ENCODE measurements at regions not wholly inside any gene's neighbourhood (a gene's known extent, or its start where the extent isn't known, plus 50 kb on each side); places are given as distances from the start of the nearest gene placed in this dataset.

DNA sequence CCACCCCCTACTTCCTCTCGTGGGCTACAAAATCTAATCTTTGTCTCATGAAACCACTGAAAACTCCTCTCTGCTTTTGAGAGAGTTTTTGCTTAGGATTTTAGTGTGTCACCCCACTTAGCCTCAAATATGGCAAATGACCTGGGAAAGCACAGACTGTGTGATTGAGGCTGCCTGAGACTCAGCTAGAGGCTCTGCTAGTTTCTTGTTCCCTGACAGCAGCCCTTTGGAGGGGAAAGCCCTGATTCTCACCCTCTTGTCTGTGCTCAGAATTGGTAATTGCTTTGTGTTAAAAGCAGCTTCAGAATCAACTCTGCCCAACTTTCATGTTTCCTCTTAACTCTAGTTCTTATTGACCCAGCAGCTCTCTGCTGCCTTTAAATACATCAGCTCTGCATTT, 85.6 kb upstream of the ZP4 start:
- no peaks in the 10 kb centered on the region for H3K4me1 ChIP-seq (ENCODE audit: control insufficient read depth in 2 of 2, insufficient read depth in 2 of 2, low read length in 2 of 2)
- no CpG with 5 or more reads among the region's 1 CpG for WGBS (ENCODE audit: insufficient coverage)
- DNase-seq (no peak), ATAC-seq (ENCODE audit: low read depth) (no peak)
- H2AFZ ChIP-seq (ENCODE audit: insufficient read depth, low read depth, low read length, poor library complexity, severe bottlenecking): no peak overlapping the region
- H3K9me3 Mint-ChIP-seq (ENCODE audit: insufficient read depth): no peaks in the 10 kb centered on the region
- no peak overlapping the region for H3K9ac ChIP-seq (ENCODE audit: low read length)
- POLR2A ChIA-PET: no interaction called here
- H4K20me1 ChIP-seq (ENCODE audit: control insufficient read depth, insufficient read depth, low read length, poor library complexity, severe bottlenecking): no peaks in the 10 kb centered on the region
- H3K4me1 Mint-ChIP-seq: peaks cover under 1% of the 10 kb centered on the region
- H3K36me3 ChIP-seq (replicated peaks in 1 of 2; ENCODE audit: control extremely low read depth in 1 of 2, control insufficient read depth in 1 of 2, extremely low read depth in 1 of 2, insufficient read depth in 2 of 2, low read length in 1 of 2): no peaks in the 10 kb centered on the region
- no peaks in the 10 kb centered on the region for H3K79me2 ChIP-seq (ENCODE audit: control insufficient read depth, insufficient read depth, low read length)
- H3K4me2 ChIP-seq (replicated peaks; ENCODE audit: low read depth, low read length, poor library complexity, severe bottlenecking): no peak overlapping the region
- no peak overlapping the region for H3K4me3 Mint-ChIP-seq
- H3K27ac ChIP-seq (ENCODE audit: low read length in 2 of 2): no peak overlapping the region
- intact Hi-C loops (cut with micrococcal nuclease): no loop called here
- no peaks in the 10 kb centered on the region for H3K27me3 ChIP-seq (replicated peaks in 1 of 4; ENCODE audit: control extremely low read depth in 1 of 4, control insufficient read depth in 3 of 4, insufficient read depth in 4 of 4, low read length in 3 of 4)
- no peak overlapping the region for H3K4me3 ChIP-seq (ENCODE audit: control extremely low read depth in 1 of 5, extremely low read depth in 1 of 5, insufficient read depth in 1 of 5, low read depth in 2 of 5, low read length in 4 of 5)
- no peak overlapping the region for H3K27ac Mint-ChIP-seq
- no peak for TF ChIP-seq EZH2 (IDR thresholded peaks at IDR 0.05; ENCODE audit: borderline replicate concordance, insufficient read depth, low read depth, low read length, poor library complexity, severe bottlenecking)
- TF ChIP-seq CTCF (IDR thresholded peaks at IDR 0.05): no peak
- no peaks in the 10 kb centered on the region for H3K27me3 Mint-ChIP-seq
- CTCF ChIA-PET: no interaction called here
- no peaks in the 10 kb centered on the region for H3K9me3 ChIP-seq (ENCODE audit: control extremely low read depth in 1 of 3, control insufficient read depth in 2 of 3, insufficient read depth in 1 of 3, low read length in 2 of 3)

- Mint-ChIP-seq H3K4me1 (no peaks in the 10 kb centered on the region), H3K4me3 (no peak overlapping the region), H3K27ac (no peak overlapping the region), H3K9me3 (ENCODE audit: insufficient read depth) (no peaks in the 10 kb centered on the region), H3K27me3 (no peaks in the 10 kb centered on the region)
- Histone ChIP-seq H3K9ac (ENCODE audit: low read length) (no peak overlapping the region), H3K27me3 (replicated peaks in 1 of 4; ENCODE audit: control extremely low read depth in 1 of 4, control insufficient read depth in 3 of 4, insufficient read depth in 4 of 4, low read length in 3 of 4) (no peaks in the 10 kb centered on the region), H3K36me3 (replicated peaks in 1 of 2; ENCODE audit: control extremely low read depth in 1 of 2, control insufficient read depth in 1 of 2, extremely low read depth in 1 of 2, insufficient read depth in 2 of 2, low read length in 1 of 2) (no peaks in the 10 kb centered on the region), H4K20me1 (ENCODE audit: control insufficient read depth, insufficient read depth, low read length, poor library complexity, severe bottlenecking) (no peaks in the 10 kb centered on the region), H3K9me3 (ENCODE audit: control extremely low read depth in 1 of 3, control insufficient read depth in 2 of 3, insufficient read depth in 1 of 3, low read length in 2 of 3) (no peaks in the 10 kb centered on the region), H3K4me2 (replicated peaks; ENCODE audit: low read depth, low read length, poor library complexity, severe bottlenecking) (no peak overlapping the region), H3K4me3 (ENCODE audit: control extremely low read depth in 1 of 5, extremely low read depth in 1 of 5, insufficient read depth in 1 of 5, low read depth in 2 of 5, low read length in 4 of 5) (no peak overlapping the region), H3K79me2 (ENCODE audit: control insufficient read depth, insufficient read depth, low read length) (no peaks in the 10 kb centered on the region), H3K4me1 (ENCODE audit: control insufficient read depth in 2 of 2, insufficient read depth in 2 of 2, low read length in 2 of 2) (no peaks in the 10 kb centered on the region), H3K27ac (ENCODE audit: low read length in 2 of 2) (no peak overlapping the region), H2AFZ (ENCODE audit: insufficient read depth, low read depth, low read length, poor library complexity, severe bottlenecking) (no peak overlapping the region)
- DNase-seq (no peak), ATAC-seq (ENCODE audit: low read depth) (no peak)
- 78% methylated on average over 1 of the region's 1 CpG for WGBS (ENCODE audit: insufficient coverage)
- CTCF ChIA-PET: no interaction called here
- intact Hi-C loops (cut with micrococcal nuclease): no loop called here
- POLR2A ChIA-PET: no interaction called here
- TF ChIP-seq EZH2 (IDR thresholded peaks at IDR 0.05; ENCODE audit: borderline replicate concordance, insufficient read depth, low read depth, low read length, poor library complexity, severe bottlenecking) (no peak), CTCF (IDR thresholded peaks at IDR 0.05) (no peak)
These were observed 85.2 kb upstream of the ZP4 start for GRCh38 chr1:237975903-237976302.

Measured in B cell (primary cell).